Erythroblast (primary cell): ENCODE measurements at regions not wholly inside any gene's neighbourhood (a gene's known extent, or its start where the extent isn't known, plus 50 kb on each side); places are given as distances from the start of the nearest gene placed in this dataset.

Experiments used
- GATA1 ChIP-seq: IDR thresholded peaks from 2 replicates; pipeline ENCODE4 v1.6.1; 2011; ENCODE audit warnings: low read depth, mild to moderate bottlenecking, control low read depth, low read length, moderate library complexity
- POLR2A ChIP-seq: IDR thresholded peaks from 2 replicates; pipeline ENCODE4 v1.6.1; 2011; ENCODE audit warnings: mild to moderate bottlenecking, low read length

DNA sequence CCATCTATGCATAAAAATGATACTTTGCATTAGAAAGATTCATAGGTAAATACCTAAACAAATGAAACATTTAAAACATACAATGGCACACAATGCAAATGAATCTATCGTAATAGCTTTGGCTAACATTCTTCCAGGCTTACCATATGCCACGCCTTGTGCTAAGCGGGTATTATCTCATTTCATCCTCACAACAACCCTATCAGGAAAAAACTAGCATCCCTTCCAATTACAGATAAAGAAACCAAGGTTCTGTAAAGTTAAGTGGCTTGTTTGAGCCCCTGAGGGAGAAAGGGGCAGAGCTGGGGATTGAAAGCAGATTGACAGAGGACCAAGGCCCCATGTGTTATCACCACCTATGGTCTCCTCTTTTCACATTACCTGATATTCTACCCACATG, 145.4 kb upstream of the ETAA1 start:
- TF ChIP-seq POLR2A (no peak), GATA1 (no peak)
